OCI-LY1 (cell line): ENCODE measurements at regions not wholly inside any gene's neighbourhood (a gene's known extent, or its start where the extent isn't known, plus 50 kb on each side); places are given as distances from the start of the nearest gene placed in this dataset.

Source experiments
- H2AFZ ChIP-seq: fragments of 200-600 bp; sonication (generic), shearing (Covaris generic); 2 replicates; pipeline ENCODE4 v1.6.0; 2014; ENCODE audit warnings: antibody characterized with exemption, mild to moderate bottlenecking, low read length
- H3F3A ChIP-seq: fragments of 200-600 bp; sonication (generic), shearing (Covaris generic); 2 replicates; pipeline ENCODE4 v1.6.0; 2014; ENCODE audit warnings: mild to moderate bottlenecking, antibody characterized with exemption, low read length, moderate library complexity; ENCODE audit not compliant: insufficient read depth
- H3K27ac ChIP-seq: fragments of 200-600 bp; sonication (generic); 2 replicates; pipeline ENCODE4 v1.5.1; 2014; ENCODE audit warnings: low read length, mixed run types, mild to moderate bottlenecking, low read depth; ENCODE audit not compliant: poor library complexity, severe bottlenecking
- H3K27me3 ChIP-seq: fragments of 200-600 bp; sonication (generic); 2 replicates; pipeline ENCODE4 v1.6.0; 2014; ENCODE audit warnings: antibody characterized with exemption, mild to moderate bottlenecking, low read length, moderate library complexity; ENCODE audit not compliant: insufficient read depth
- H3K36me3 ChIP-seq: fragments of 200-600 bp; sonication (generic); 2 replicates; pipeline ENCODE4 v1.6.1; 2014; ENCODE audit warnings: mild to moderate bottlenecking, antibody characterized with exemption, low read length, moderate library complexity, mixed read lengths; ENCODE audit not compliant: insufficient read depth
- H3K4me1 ChIP-seq: fragments of 200-600 bp; sonication (generic); 2 replicates; pipeline ENCODE4 v1.5.1; 2014; ENCODE audit warnings: mild to moderate bottlenecking, low read length, moderate library complexity; ENCODE audit not compliant: insufficient read depth, severe bottlenecking
- H3K4me2 ChIP-seq: fragments of 200-600 bp; sonication (generic), shearing (Covaris generic); 2 replicates; pipeline ENCODE4 v1.6.1; 2014; ENCODE audit warnings: low read length
- H3K4me3 ChIP-seq: fragments of 200-600 bp; sonication (generic); 2 replicates; pipeline ENCODE4 v1.5.1; 2014; ENCODE audit warnings: low read length, low read depth, mild to moderate bottlenecking, mixed read lengths; ENCODE audit not compliant: poor library complexity, severe bottlenecking
- H3K79me2 ChIP-seq: fragments of 200-600 bp; shearing (Covaris generic); 2 replicates; pipeline ENCODE4 v1.6.1; 2016; ENCODE audit warnings: mixed run types, low read length, mixed read lengths; ENCODE audit not compliant: insufficient read depth
- H3K9ac ChIP-seq: fragments of 200-600 bp; sonication (generic), shearing (Covaris generic); 2 replicates; pipeline ENCODE4 v1.6.1; 2014; ENCODE audit warnings: mild to moderate bottlenecking, low read length, mixed read lengths
- H3K9me2 ChIP-seq: fragments of 200-600 bp; sonication (generic), shearing (Covaris generic); 2 replicates; pipeline ENCODE4 v1.6.1; 2014; ENCODE audit warnings: low read depth, mild to moderate bottlenecking, low read length, mixed read lengths
- H3K9me3 ChIP-seq: fragments of 200-600 bp; shearing (Covaris generic); 2 replicates; pipeline ENCODE4 v1.6.1; 2014; ENCODE audit warnings: low read length, mixed read lengths
- H4K20me1 ChIP-seq: fragments of 200-600 bp; sonication (generic), shearing (Covaris generic); 2 replicates; pipeline ENCODE4 v1.6.0; 2016; ENCODE audit warnings: mild to moderate bottlenecking, low read length; ENCODE audit not compliant: insufficient read depth
- CTCF ChIP-seq: fragments of 200-600 bp; sonication (generic), shearing (Covaris generic); IDR thresholded peaks from 2 replicates; pipeline ENCODE4 v1.5.1; 2017; ENCODE audit warnings: mild to moderate bottlenecking, antibody characterized with exemption, low read length, moderate library complexity, mixed read lengths
- EZH2 ChIP-seq: fragments of 200-600 bp; sonication (generic), shearing (Covaris generic); IDR thresholded peaks from 2 replicates; pipeline ENCODE4 v1.8.0; 2017; ENCODE audit warnings: borderline replicate concordance, mixed run types, mild to moderate bottlenecking, antibody characterized with exemption, low read length, moderate library complexity, mixed read lengths

- no peaks in the 10 kb centered on the region for H3K9me3 ChIP-seq
- H3K9me2 ChIP-seq, result no peaks in the 10 kb centered on the region
- H3K4me2 ChIP-seq, result no peak overlapping the region
- H4K20me1 ChIP-seq, result no peaks in the 10 kb centered on the region
- no peaks in the 10 kb centered on the region for H3F3A ChIP-seq
- TF ChIP-seq EZH2 (no peak), CTCF (no peak)
- no peak overlapping the region for H2AFZ ChIP-seq
- H3K27me3 ChIP-seq, result no peaks in the 10 kb centered on the region
- no peak overlapping the region for H3K9ac ChIP-seq
- H3K4me3 ChIP-seq, result no peak overlapping the region
- H3K36me3 ChIP-seq, result no peaks in the 10 kb centered on the region
- H3K4me1 ChIP-seq, result no peaks in the 10 kb centered on the region
- no peak overlapping the region for H3K27ac ChIP-seq
- no peaks in the 10 kb centered on the region for H3K79me2 ChIP-seq
Measured at GRCh38 chr15:81572190-81572589, 198.2 kb upstream of the TMC3 start.

GRCh38 chr15:81569286-81570080 lies 195.5 kb upstream of the TMC3 start:
- Histone ChIP-seq H3K9me3 (no peaks in the 10 kb centered on the region), H3K9me2 (no peaks in the 10 kb centered on the region), H3K4me3 (no peak overlapping the region), H3K9ac (no peak overlapping the region), H3K27me3 (no peaks in the 10 kb centered on the region), H3K27ac (no peak overlapping the region), H3K4me1 (no peaks in the 10 kb centered on the region), H3F3A (no peaks in the 10 kb centered on the region), H3K4me2 (no peak overlapping the region), H2AFZ (no peak overlapping the region), H3K79me2 (no peaks in the 10 kb centered on the region), H4K20me1 (no peaks in the 10 kb centered on the region), H3K36me3 (no peaks in the 10 kb centered on the region)
- TF ChIP-seq EZH2 (no peak), CTCF (no peak)

- Histone ChIP-seq H3K4me3 (no peak overlapping the region), H3K27me3 (no peaks in the 10 kb centered on the region), H3K4me2 (no peak overlapping the region), H2AFZ (no peak overlapping the region), H3K9me2 (no peaks in the 10 kb centered on the region), H3K9me3 (no peaks in the 10 kb centered on the region), H3K9ac (no peak overlapping the region), H3K36me3 (no peaks in the 10 kb centered on the region), H4K20me1 (no peaks in the 10 kb centered on the region), H3F3A (no peaks in the 10 kb centered on the region), H3K4me1 (no peaks in the 10 kb centered on the region), H3K79me2 (no peaks in the 10 kb centered on the region), H3K27ac (no peak overlapping the region)
- TF ChIP-seq CTCF (no peak), EZH2 (no peak)
Measured at GRCh38 chr15:81567924-81568323, 193.9 kb upstream of the TMC3 start.
